ENCODE measurements at regions not wholly inside any gene's neighbourhood (a gene's known extent, or its start where the extent isn't known, plus 50 kb on each side); places are given as distances from the start of the nearest gene placed in this dataset.

DNA sequence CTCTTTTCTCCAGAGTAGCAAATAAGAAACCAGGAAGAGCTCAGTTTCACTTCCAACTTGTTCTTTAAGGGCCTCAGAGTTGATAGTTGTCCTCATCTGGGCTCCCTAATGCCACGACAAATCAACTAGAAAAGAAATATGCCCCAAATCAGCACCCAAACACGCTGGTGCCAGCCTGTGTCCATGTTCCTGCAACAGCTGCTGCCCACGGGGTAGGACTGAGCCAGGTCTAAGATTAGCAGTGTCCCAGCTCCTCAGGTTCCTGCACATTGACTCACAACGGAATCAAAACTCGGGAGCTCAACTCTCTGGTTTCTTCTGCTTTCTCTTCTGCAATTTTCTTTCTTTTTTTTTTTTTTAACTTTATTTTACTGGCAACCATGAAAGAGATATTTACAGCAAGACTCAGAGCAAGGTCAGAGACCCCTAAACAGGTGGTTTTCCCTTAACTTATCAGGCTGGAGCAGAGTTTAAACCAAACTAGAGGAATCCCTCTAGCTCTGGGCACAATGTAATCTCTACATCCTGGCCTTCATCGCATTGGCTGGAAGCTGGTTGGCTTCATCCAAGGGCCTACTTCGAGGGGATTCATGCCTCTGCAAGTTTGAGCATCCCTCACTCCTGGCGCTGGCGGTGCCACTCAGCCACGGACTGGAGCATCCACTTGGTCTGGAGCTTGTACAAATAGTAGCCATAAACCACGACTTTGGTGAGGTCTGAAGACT lies 126.1 kb downstream of the PFKFB3 start:
- H3K4me2 ChIP-seq (ENCODE audit: insufficient read depth, low read length) = no peak overlapping the region
- POLR2A ChIA-PET = no interaction called here

More for the DNA sequence above, 126.1 kb downstream of the PFKFB3 start:
- Histone ChIP-seq H3K4me3 (replicated peaks in 1 of 3; ENCODE audit: insufficient read depth in 1 of 3, low read depth in 1 of 3, low read length in 3 of 3) (no peak overlapping the region), H4K20me1 (replicated peaks; ENCODE audit: control insufficient read depth, extremely low read depth, insufficient read depth, low read length) (no peaks in the 10 kb centered on the region), H3K27me3 (ENCODE audit: control insufficient read depth in 2 of 2, insufficient read depth in 2 of 2, low read length in 2 of 2) (no peaks in the 10 kb centered on the region), H3K9ac (replicated peaks; ENCODE audit: extremely low read depth, insufficient read depth, low read length) (no peak overlapping the region), H2AFZ (ENCODE audit: low read depth, low read length) (no peak overlapping the region), H3K27ac (ENCODE audit: insufficient read depth, low read depth, low read length) (no peak overlapping the region), H3K79me2 (ENCODE audit: control insufficient read depth, insufficient read depth, low read length) (no peaks in the 10 kb centered on the region), H3K9me3 (replicated peaks; ENCODE audit: control insufficient read depth, insufficient read depth, low read length) (no peaks in the 10 kb centered on the region), H3K9me1 (replicated peaks; ENCODE audit: control insufficient read depth, extremely low read depth, insufficient read depth, low read length) (no peaks in the 10 kb centered on the region), H3K36me3 (ENCODE audit: control insufficient read depth in 2 of 2, extremely low read depth in 1 of 2, insufficient read depth in 2 of 2, low read length in 2 of 2) (no peaks in the 10 kb centered on the region), H3K4me1 (ENCODE audit: control insufficient read depth, extremely low read depth, insufficient read depth, low read length) (no peaks in the 10 kb centered on the region)
- DNase-seq (ENCODE audit: low read depth, low spot score) = no peak
- TF ChIP-seq EZH2 (IDR thresholded peaks at IDR 0.05; ENCODE audit: borderline replicate concordance, low read depth, low read length, severe bottlenecking) = no peak
- no peak for TF ChIP-seq JUN (IDR thresholded peaks at IDR 0.05; ENCODE audit: borderline replicate concordance, insufficient read depth, insufficient read length, low read depth)
- TF ChIP-seq MAX (IDR thresholded peaks at IDR 0.05; ENCODE audit: insufficient read depth, insufficient read length) = no peak
- no peak for TF ChIP-seq FOS (IDR thresholded peaks at IDR 0.05; ENCODE audit: borderline replicate concordance, insufficient read depth, low read length)
- no peak for TF ChIP-seq CTCF (IDR thresholded peaks at IDR 0.05; ENCODE audit: extremely low read depth in 1 of 2, insufficient read depth in 1 of 2, low read depth in 1 of 2, low read length in 2 of 2)
- no peak for TF ChIP-seq POLR2AphosphoS5 (IDR thresholded peaks at IDR 0.05; ENCODE audit: insufficient read depth, low read depth, low read length)
- TF ChIP-seq MYC (IDR thresholded peaks at IDR 0.05; ENCODE audit: low read depth, low read length) = no peak
- no peak for TF ChIP-seq GATA2 (IDR thresholded peaks at IDR 0.05; ENCODE audit: insufficient read depth, insufficient read length, low read depth, low read length)
- TF ChIP-seq POLR2A (IDR thresholded peaks at IDR 0.05; ENCODE audit: low read depth, low read length) = no peak
- FAIRE-seq = no peak
- BruUV-seq (replicated peaks) = no TSS peak
- dilution Hi-C loops (cut with MboI; ENCODE audit: extremely low pct_ligation_motif_present, low sequenced_read_pairs) (no loop called here), intact Hi-C loops (cut with micrococcal nuclease) (no loop called here)
- CTCF ChIA-PET = interaction anchor here (0.7 to 1.1 kb wide), 4 partner anchors 9 to 839 kb away, joined by 3 to 4 read pairs (median 3); no protein-coding TSS in a partner anchor

All from endothelial cell of umbilical vein (primary cell).